WTC11 (cell line): ENCODE measurements at regions not wholly inside any gene's neighbourhood (a gene's known extent, or its start where the extent isn't known, plus 50 kb on each side); places are given as distances from the start of the nearest gene placed in this dataset.

Experiments used
- ATF3 ChIP-seq: sonication (generic); formaldehyde crosslinking; conservative IDR thresholded peaks from 2 replicates; pipeline ENCODE4 v1.8.1; 2022; ENCODE audit warnings: mild to moderate bottlenecking, missing genetic modification reagents
- CREM ChIP-seq: sonication (generic); formaldehyde crosslinking; IDR thresholded peaks from 2 replicates; pipeline ENCODE4 v1.8.1; 2022; ENCODE audit warnings: mild to moderate bottlenecking, missing genetic modification reagents, moderate library complexity
- CTCF ChIP-seq: fragments of 200-600 bp; IDR thresholded peaks from 2 replicates; pipeline ENCODE4 v1.8.0; 2022; ENCODE audit warnings: antibody characterized with exemption
- E2F4 ChIP-seq: sonication (generic); formaldehyde crosslinking; IDR thresholded peaks from 2 replicates; pipeline ENCODE4 v1.8.1; 2022; ENCODE audit warnings: low read depth, mild to moderate bottlenecking, moderate library complexity, missing genetic modification reagents, borderline replicate concordance
- FOXJ3 ChIP-seq: sonication (generic); formaldehyde crosslinking; IDR thresholded peaks from 2 replicates; pipeline ENCODE4 v1.9.0; 2021; ENCODE audit warnings: missing genetic modification reagents, mild to moderate bottlenecking, borderline replicate concordance
- MAX ChIP-seq: sonication (generic); formaldehyde crosslinking; IDR thresholded peaks from 2 replicates; pipeline ENCODE4 v1.8.0; 2022; ENCODE audit warnings: mild to moderate bottlenecking, missing genetic modification reagents
- SOX15 ChIP-seq: fragments of 250-450 bp; sonication (Bioruptor Pico); IDR thresholded peaks from 2 replicates; pipeline ENCODE4 v1.9.0; 2021; ENCODE audit warnings: mild to moderate bottlenecking
- SP1 ChIP-seq: sonication (generic); formaldehyde crosslinking; conservative IDR thresholded peaks from 2 replicates; pipeline ENCODE4 v1.8.1; 2022; ENCODE audit warnings: missing genetic modification reagents
- TP53 ChIP-seq: sonication (generic); formaldehyde crosslinking; IDR thresholded peaks from 2 replicates; pipeline ENCODE4 v1.8.1; 2023; ENCODE audit warnings: mild to moderate bottlenecking, missing genetic modification reagents
- USF2 ChIP-seq: sonication (generic); formaldehyde crosslinking; IDR thresholded peaks from 2 replicates; pipeline ENCODE4 v1.8.1; 2023; ENCODE audit warnings: mild to moderate bottlenecking, missing genetic modification reagents, moderate library complexity
- ZNF263 ChIP-seq: sonication (generic); formaldehyde crosslinking; IDR thresholded peaks from 2 replicates; pipeline ENCODE4 v1.8.1; 2022; ENCODE audit warnings: low read depth, mild to moderate bottlenecking, moderate library complexity, missing genetic modification reagents
- ZNF512 ChIP-seq: sonication (generic); formaldehyde crosslinking; IDR thresholded peaks from 2 replicates; pipeline ENCODE4 v1.8.1; 2022; ENCODE audit warnings: missing genetic modification reagents, borderline replicate concordance

- TF ChIP-seq SOX15 (no peak), E2F4 (CRISPR knock-in tag) (no peak), ATF3 (no peak), USF2 (CRISPR knock-in tag) (no peak), TP53 (CRISPR knock-in tag) (no peak), MAX (no peak), FOXJ3 (CRISPR knock-in tag) (no peak), ZNF263 (CRISPR knock-in tag) (no peak), ZNF512 (CRISPR knock-in tag) (no peak), CTCF (no peak), SP1 (CRISPR knock-in tag) (no peak), CREM (CRISPR knock-in tag) (no peak)
Measured at GRCh38 chr2:42974169-42974720, 181.9 kb upstream of the HAAO start.
